H1 (cell line): ENCODE measurements at regions not wholly inside any gene's neighbourhood (a gene's known extent, or its start where the extent isn't known, plus 50 kb on each side); places are given as distances from the start of the nearest gene placed in this dataset.

Source experiments
- CTCF ChIA-PET: fragments of 300-600 bp; sonication (Branson Sonifier 250); formaldehyde crosslinking; loops from one replicate; lab custom pipeline; 2021; ENCODE audit not compliant: partially characterized antibody; lab: Charles Lee
- POLR2A ChIA-PET: fragments of 300-600 bp; sonication (Branson Sonifier 250); formaldehyde crosslinking; loops from one replicate; lab custom pipeline; 2021; ENCODE audit warnings: inconsistent platforms; ENCODE audit not compliant: partially characterized antibody; lab: Charles Lee
- DNase-seq, 2 experiments: peaks; one replicate each; pipeline versions ENCODE4 v3.0.0 to v3.0.0-alpha.2; 2010 to 2022; ENCODE audit warnings: low spot score in 2 of 2, low read depth in 1 of 2, mixed read lengths in 1 of 2
- FAIRE-seq: peaks from 2 replicates; lab custom pipeline; 2011; peaks lifted over from hg19 to GRCh38; lab: Jason Lieb, UNC
- H2AFZ ChIP-seq: 2 replicates; pipeline ENCODE4 v1.8.1; 2012; ENCODE audit warnings: low read length, inconsistent platforms
- H2AK5ac ChIP-seq: 2 replicates; pipeline ENCODE4 v1.6.1; 2013; ENCODE audit warnings: low read depth, low read length
- H2BK120ac ChIP-seq: replicated peaks from 2 replicates; pipeline ENCODE3; 2013; ENCODE audit warnings: low read depth, low read length, inconsistent platforms
- H2BK12ac ChIP-seq: 2 replicates; pipeline ENCODE4 v1.6.1; 2013; ENCODE audit warnings: low read depth, low read length
- H2BK15ac ChIP-seq: 2 replicates; pipeline ENCODE4 v1.6.1; 2013; ENCODE audit warnings: low read length
- H2BK20ac ChIP-seq: 2 replicates; pipeline ENCODE4 v1.6.1; 2013; ENCODE audit warnings: low read length
- H2BK5ac ChIP-seq: 2 replicates; pipeline ENCODE4 v1.6.1; 2013; ENCODE audit warnings: low read depth, low read length
- H3K14ac ChIP-seq: 2 replicates; pipeline ENCODE4 v1.6.1; 2013; ENCODE audit warnings: inconsistent platforms; ENCODE audit not compliant: insufficient read length
- H3K18ac ChIP-seq: 2 replicates; pipeline ENCODE4 v1.6.1; 2013; ENCODE audit warnings: low read length; ENCODE audit errors: extremely low read depth
- H3K23ac ChIP-seq: 2 replicates; pipeline ENCODE4 v1.6.1; 2013; ENCODE audit warnings: inconsistent platforms; ENCODE audit not compliant: insufficient read length
- H3K23me2 ChIP-seq: 2 replicates; pipeline ENCODE4 v1.6.1; 2013; ENCODE audit warnings: low read depth, low read length
- H3K27ac ChIP-seq: 2 replicates; pipeline ENCODE4 v1.6.1; 2011; ENCODE audit warnings: low read depth, low read length, inconsistent platforms
- H3K27me3 ChIP-seq, 4 experiments: replicated peaks in 1 of 4; 1 replicate in 1 of 4; 2 replicates in 3 of 4; pipeline versions ENCODE4 v1.6.1 to v1.8.1; 2011 to 2013; ENCODE audit warnings: low read length in 3 of 4, mild to moderate bottlenecking in 3 of 4, inconsistent platforms in 2 of 4, mixed read lengths in 2 of 4, moderate library complexity in 1 of 4; ENCODE audit not compliant: control insufficient read depth in 3 of 4, insufficient read depth in 3 of 4; ENCODE audit errors: extremely low read depth in 1 of 4
- H3K36me3 ChIP-seq, 4 experiments: 2 replicates each; pipeline versions ENCODE4 v1.6.1 to v1.8.1; 2011 to 2013; ENCODE audit warnings: mild to moderate bottlenecking in 4 of 4, low read length in 3 of 4, moderate library complexity in 2 of 4, control low read depth in 1 of 4, inconsistent platforms in 1 of 4; ENCODE audit not compliant: insufficient read depth in 4 of 4, control insufficient read depth in 2 of 4
- H3K4ac ChIP-seq: replicated peaks from 2 replicates; pipeline ENCODE3; 2013; ENCODE audit warnings: low read length, low read depth, mixed read lengths, inconsistent platforms; ENCODE audit not compliant: insufficient read length
- H3K4me1 ChIP-seq, 4 experiments: replicated peaks in 1 of 4; 1 replicate in 1 of 4; 2 replicates in 3 of 4; pipeline versions ENCODE4 v1.6.1 to v1.8.1; 2011 to 2013; ENCODE audit warnings: low read length in 3 of 4, inconsistent platforms in 2 of 4, mixed read lengths in 1 of 4; ENCODE audit not compliant: insufficient read depth in 4 of 4, control insufficient read depth in 3 of 4
- H3K4me2 ChIP-seq, 2 experiments: 2 replicates each; pipeline versions ENCODE4 v1.6.1 to v1.8.1; 2011 to 2013; ENCODE audit warnings: low read depth in 2 of 2, low read length in 2 of 2, control low read depth in 1 of 2, inconsistent platforms in 1 of 2, mild to moderate bottlenecking in 1 of 2; ENCODE audit not compliant: insufficient read depth in 1 of 2
- H3K4me3 ChIP-seq, 4 experiments: fragments of 200-600, 300-600 bp in 1 of 4; sonication (generic), shearing (Covaris generic), sonication (Bioruptor Twin) in 1 of 4; 2 replicates each; pipeline versions ENCODE4 v1.5.1 to v1.8.1; 2011 to 2016; ENCODE audit warnings: low read length in 4 of 4, low read depth in 3 of 4, control low read depth in 2 of 4, inconsistent platforms in 2 of 4, mild to moderate bottlenecking in 2 of 4, mixed read lengths in 1 of 4, moderate library complexity in 1 of 4; ENCODE audit not compliant: insufficient read depth in 2 of 4; ENCODE audit errors: extremely low read depth in 1 of 4
- H3K56ac ChIP-seq: replicated peaks from 2 replicates; pipeline ENCODE3; 2013; ENCODE audit warnings: low read depth, mild to moderate bottlenecking, mixed read lengths, low read length, inconsistent platforms; ENCODE audit not compliant: insufficient read length
- H3K79me1 ChIP-seq: 2 replicates; pipeline ENCODE4 v1.6.1; 2013; ENCODE audit warnings: low read depth, low read length, control low read depth
- H3K79me2 ChIP-seq, 2 experiments: 2 replicates each; pipeline versions ENCODE4 v1.6.1 to v1.8.1; 2012 to 2013; ENCODE audit warnings: low read length in 2 of 2, mild to moderate bottlenecking in 2 of 2, inconsistent platforms in 1 of 2; ENCODE audit not compliant: insufficient read depth in 2 of 2, control insufficient read depth in 1 of 2
- H3K9ac ChIP-seq, 4 experiments: replicated peaks in 1 of 4; 1 replicate in 1 of 4; 2 replicates in 3 of 4; pipeline versions ENCODE4 v1.6.1 to v1.8.1; 2011 to 2013; ENCODE audit warnings: low read depth in 3 of 4, low read length in 3 of 4, control low read depth in 2 of 4, mild to moderate bottlenecking in 2 of 4, moderate library complexity in 2 of 4, inconsistent platforms in 1 of 4; ENCODE audit errors: extremely low read depth in 1 of 4
- H3K9me3 ChIP-seq, 2 experiments: 2 replicates each; pipeline versions ENCODE4 v1.6.1 to v1.8.1; 2012 to 2013; ENCODE audit warnings: mild to moderate bottlenecking in 2 of 2, moderate library complexity in 2 of 2, control low read depth in 1 of 2, inconsistent platforms in 1 of 2, low read depth in 1 of 2, low read length in 1 of 2, mixed read lengths in 1 of 2; ENCODE audit not compliant: insufficient read depth in 2 of 2
- H4K20me1 ChIP-seq, 2 experiments: replicated peaks in 1 of 2; 2 replicates each; pipeline versions ENCODE3 to v1.8.1; 2011 to 2013; ENCODE audit warnings: inconsistent platforms in 2 of 2, low read length in 2 of 2, mild to moderate bottlenecking in 1 of 2; ENCODE audit not compliant: insufficient read depth in 2 of 2, control insufficient read depth in 1 of 2
- H4K5ac ChIP-seq: 2 replicates; pipeline ENCODE4 v1.6.1; 2013; ENCODE audit warnings: low read length, low read depth, mixed read lengths, inconsistent platforms; ENCODE audit not compliant: insufficient read length
- H4K8ac ChIP-seq: 2 replicates; pipeline ENCODE4 v1.8.0; 2013; ENCODE audit warnings: mild to moderate bottlenecking, moderate library complexity, low read length, inconsistent platforms; ENCODE audit not compliant: insufficient read depth; ENCODE audit errors: extremely low read depth
- H4K91ac ChIP-seq: replicated peaks from 2 replicates; pipeline ENCODE3; 2013; ENCODE audit warnings: low read length, mixed read lengths, inconsistent platforms; ENCODE audit not compliant: insufficient read length
- BACH1 ChIP-seq: IDR thresholded peaks from 2 replicates; pipeline ENCODE4 v1.6.1; 2012; ENCODE audit warnings: low read length, improper control_type of control experiment
- BRCA1 ChIP-seq: IDR thresholded peaks from 2 replicates; pipeline ENCODE4 v1.6.1; 2012; ENCODE audit warnings: low read depth, low read length, improper control_type of control experiment
- CEBPB ChIP-seq: IDR thresholded peaks from 2 replicates; pipeline ENCODE4 v1.6.1; 2012; ENCODE audit warnings: low read depth, low read length
- EP300 ChIP-seq, 2 experiments: IDR thresholded peaks; 1 replicate in 1 of 2; 2 replicates in 1 of 2; pipeline ENCODE4 v1.6.1; 2011 to 2012; ENCODE audit warnings: low read depth in 2 of 2, low read length in 2 of 2, mild to moderate bottlenecking in 2 of 2, borderline replicate concordance in 1 of 2, inconsistent platforms in 1 of 2, moderate library complexity in 1 of 2
- EZH2 ChIP-seq: fragments of 200-600 bp; sonication (generic); IDR thresholded peaks from 2 replicates; pipeline ENCODE4 v1.7.1; 2012; ENCODE audit warnings: low read depth, mild to moderate bottlenecking, moderate library complexity, low read length, inconsistent platforms; ENCODE audit not compliant: severe bottlenecking
- KDM1A ChIP-seq: fragments of 200-600, 300-600 bp; sonication (generic); IDR thresholded peaks from 2 replicates; pipeline ENCODE4 v1.7.1; 2016; ENCODE audit warnings: mild to moderate bottlenecking, low read length, borderline replicate concordance
- POU5F1 ChIP-seq: IDR thresholded peaks from 2 replicates; pipeline ENCODE4 v1.6.1; 2011; ENCODE audit warnings: low read depth, mild to moderate bottlenecking, low read length, moderate library complexity
- RAD21 ChIP-seq, 2 experiments: IDR thresholded peaks in 1 of 2; conservative IDR thresholded peaks in 1 of 2; 2 replicates each; pipeline ENCODE4 v1.6.1; 2011; ENCODE audit warnings: low read depth in 2 of 2, low read length in 2 of 2, improper control_type of control experiment in 1 of 2, inconsistent platforms in 1 of 2, mild to moderate bottlenecking in 1 of 2, moderate library complexity in 1 of 2
- RBBP5 ChIP-seq: IDR thresholded peaks from 2 replicates; pipeline ENCODE4 v1.7.1; 2012; ENCODE audit warnings: low read depth, mild to moderate bottlenecking, inconsistent platforms, low read length, moderate library complexity, borderline replicate concordance
- SP4 ChIP-seq: IDR thresholded peaks from 2 replicates; pipeline ENCODE4 v1.6.1; 2012; ENCODE audit warnings: low read length, inconsistent platforms
- SRF ChIP-seq: IDR thresholded peaks from 2 replicates; pipeline ENCODE4 v1.6.1; 2011; ENCODE audit warnings: mild to moderate bottlenecking, low read depth, low read length, moderate library complexity
- ZNF274 ChIP-seq: IDR thresholded peaks from 2 replicates; pipeline ENCODE4 v1.7.0; 2012; ENCODE audit warnings: low read length, borderline replicate concordance; ENCODE audit errors: extremely low read depth
- WGBS, 2 experiments: shearing (Covaris generic) in 1 of 2; methylation state at CpG; one replicate each; pipeline versions ENCODE4 v1.1.6 to v1.1.7; 2013 to 2015; ENCODE audit warnings: low lambda C conversion rate in 2 of 2, mixed read lengths in 2 of 2, inconsistent platforms in 1 of 2, low coverage in 1 of 2, missing lambda C conversion rate in 1 of 2; ENCODE audit not compliant: insufficient replicate concordance in 2 of 2, insufficient coverage in 1 of 2, insufficient read length in 1 of 2; ENCODE audit errors: extremely low coverage in 1 of 2, missing lambda C conversion rate in 1 of 2; 5-methylcytosine and 5-hydroxymethylcytosine counted together

- no peak overlapping the region for H3K4me2 ChIP-seq
- H3K36me3 ChIP-seq = no peaks in the 10 kb centered on the region
- WGBS, 2 experiments = 83% methylated on average over 6 of the region's 6 CpGs; no CpG with 5 or more reads in 1 of the 2 experiments
- DNase-seq = no peak
- peaks cover 0 to 3% (median 1%) of the 10 kb centered on the region in 4 experiments; a peak in 2 of 7 replicates for H3K4me1 ChIP-seq
- no peaks in the 10 kb centered on the region for H3K27me3 ChIP-seq
- H2BK120ac ChIP-seq = no peak overlapping the region
- no peak overlapping the region for H2BK12ac ChIP-seq
- H3K27ac ChIP-seq = no peak overlapping the region
- no peak overlapping the region for H3K23ac ChIP-seq
- H3K23me2 ChIP-seq = no peaks in the 10 kb centered on the region
- no peak overlapping the region for H3K4me3 ChIP-seq
- no peak overlapping the region for H2BK15ac ChIP-seq
- CTCF ChIA-PET = interaction anchor here (1.5 to 1.7 kb wide), 2 partner anchors 25 to 59 kb away, joined by 3 read pairs; no protein-coding TSS in a partner anchor
- no peak overlapping the region for H2BK20ac ChIP-seq
- no peak overlapping the region for H2BK5ac ChIP-seq
- H3K14ac ChIP-seq = no peak overlapping the region
- no peaks in the 10 kb centered on the region for H4K20me1 ChIP-seq
- H3K79me2 ChIP-seq = no peaks in the 10 kb centered on the region
- no peak overlapping the region for H3K18ac ChIP-seq
- peaks cover 2 to 4% of the 10 kb centered on the region in 2 experiments; a peak in 2 of 4 replicates for H3K9me3 ChIP-seq
- no peak overlapping the region for H2AK5ac ChIP-seq
- no peak overlapping the region for H3K4ac ChIP-seq
- no peaks in the 10 kb centered on the region for H3K79me1 ChIP-seq
- no peak overlapping the region for H2AFZ ChIP-seq
- POLR2A ChIA-PET = no interaction called here
- no peak overlapping the region for H4K91ac ChIP-seq
- H3K9ac ChIP-seq = no peak overlapping the region
- no peak overlapping the region for H3K56ac ChIP-seq
- no peak overlapping the region for H4K5ac ChIP-seq
- FAIRE-seq = no peak
- no peak overlapping the region for H4K8ac ChIP-seq
- TF ChIP-seq RBBP5 (no peak), BACH1 (no peak), BRCA1 (no peak), POU5F1 (no peak), ZNF274 (no peak), EP300 (IDR thresholded peaks at IDR 0.05; ENCODE audit: borderline replicate concordance in 1 of 2, low read depth in 2 of 2, low read length in 2 of 2) (no peak), CEBPB (no peak), SP4 (no peak), SRF (no peak), EZH2 (no peak), RAD21 (IDR thresholded peaks at IDR 0.05 in 1 of 2, conservative IDR thresholded peaks at IDR 0.05 in 1 of 2; ENCODE audit: low read depth in 2 of 2, low read length in 2 of 2) (no peak), KDM1A (no peak)
Observed at GRCh38 chr12:113659015-113659414, 187.3 kb upstream of the LHX5 start.
